ENCODE measurements at regions not wholly inside any gene's neighbourhood (a gene's known extent, or its start where the extent isn't known, plus 50 kb on each side); places are given as distances from the start of the nearest gene placed in this dataset.
"Not testable (repeated sequence)": the region's sequence is repeated elsewhere in the genome, so short reads cannot be mapped to it uniquely, and the experiment has no call there.

GRCh38 chr1:221478050-221478949 is 263.6 kb downstream of the DUSP10 start:
- peak; percentile 50 for DNase-seq

DNA sequence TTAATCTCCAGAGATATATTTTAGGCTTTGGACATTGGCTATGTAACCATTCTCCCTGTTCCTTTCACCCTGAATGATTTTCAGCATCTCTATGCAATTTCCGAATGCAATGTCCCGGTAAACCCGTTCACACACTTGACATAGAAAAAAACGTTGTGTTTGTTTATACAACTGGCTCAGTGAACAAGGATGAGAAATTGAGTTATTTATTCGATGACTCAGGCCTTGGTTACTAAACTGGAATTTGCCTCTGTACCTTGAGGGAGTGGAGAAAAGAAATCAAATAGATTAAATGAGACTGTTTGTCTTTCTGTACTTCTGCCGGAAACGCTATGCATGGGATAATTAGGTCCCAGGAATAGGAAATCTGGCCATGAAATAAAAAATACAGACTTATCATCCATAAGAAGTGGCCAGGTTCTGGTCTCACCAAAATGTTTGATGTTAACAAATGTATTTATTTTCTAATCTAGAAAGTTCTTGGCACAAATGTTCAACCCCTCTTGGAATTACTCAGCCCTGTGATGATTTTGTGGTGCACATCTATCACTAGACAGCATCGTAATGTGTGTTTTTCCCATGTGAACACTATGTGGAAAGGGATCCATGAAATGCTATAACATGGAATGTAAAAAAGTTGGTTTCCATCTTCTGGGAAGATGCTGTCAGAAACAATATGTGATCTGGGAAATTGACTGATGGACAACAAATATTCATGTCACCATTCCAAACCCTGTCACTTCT is 253.9 kb downstream of the DUSP10 start:
- no peak for DNase-seq

- DNase-seq: no peak
Measured at GRCh38 chr1:221488550-221488949, 253.3 kb downstream of the DUSP10 start.

- DNase-seq: no peak
Measured at GRCh38 chr1:221494670-221495069, 247.2 kb downstream of the DUSP10 start.

DNA sequence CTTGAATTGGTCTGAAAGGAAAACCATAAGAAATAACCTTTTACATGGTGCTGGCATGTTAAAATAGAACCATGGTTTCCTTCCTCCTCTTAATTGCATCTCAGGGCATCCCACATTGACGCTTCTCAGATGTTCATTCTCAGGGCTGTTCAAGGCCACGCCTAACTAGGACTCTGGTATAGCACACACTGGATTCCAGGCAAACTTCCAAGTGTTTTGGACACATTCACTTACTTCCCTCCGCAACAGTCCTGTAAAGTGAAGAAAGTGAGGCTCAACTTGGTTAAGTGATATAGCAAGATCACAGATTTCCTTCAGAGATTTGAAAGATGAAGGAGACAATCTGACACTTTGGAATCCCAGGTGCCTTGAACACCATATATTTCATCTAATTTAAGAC is 244.8 kb downstream of the DUSP10 start:
- DNase-seq: no peak

GRCh38 chr1:221503268-221503667 is 238.6 kb downstream of the DUSP10 start:
- DNase-seq: no peak

DNA sequence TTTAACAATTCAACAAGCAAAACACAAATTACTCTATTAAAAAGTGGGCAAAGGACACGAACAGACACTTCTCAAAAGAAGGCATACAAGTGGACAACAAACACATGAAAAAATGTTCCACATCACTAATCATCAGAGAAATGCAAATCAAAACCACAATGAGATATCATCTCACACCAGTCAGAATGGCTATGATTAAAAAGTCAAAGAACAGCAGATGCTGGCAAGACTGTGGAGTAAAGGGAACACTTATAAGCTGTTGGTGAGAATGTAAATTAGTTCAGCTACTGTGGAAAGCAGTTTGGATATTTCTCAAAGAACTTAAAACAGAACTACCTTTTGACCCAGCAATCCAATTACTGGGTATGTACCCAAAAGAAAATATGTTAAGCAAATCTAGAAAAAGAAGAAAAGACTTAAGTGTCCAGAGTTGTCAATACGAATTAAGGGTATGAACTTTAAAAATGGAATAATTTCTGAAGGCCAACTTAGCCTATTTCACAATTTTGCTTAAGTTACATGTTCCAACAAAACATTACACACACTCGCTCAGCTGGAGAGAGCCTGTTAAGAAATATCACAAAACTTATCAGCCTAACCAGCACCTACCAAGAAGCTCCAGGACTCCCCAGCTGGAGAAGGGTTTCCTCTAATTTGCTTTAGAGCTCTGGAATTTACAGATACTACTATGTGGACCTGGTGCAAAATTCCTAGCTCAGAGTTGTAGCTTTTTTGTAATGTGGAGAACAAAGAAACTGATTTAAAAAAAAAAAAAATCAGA is 232.1 kb downstream of the DUSP10 start:
- DNase-seq: no peak

GRCh38 chr1:221510793-221511503 is 230.9 kb downstream of the DUSP10 start:
- no peak for DNase-seq

GRCh38 chr1:221511797-221512196 is 230.1 kb downstream of the DUSP10 start:
- DNase-seq: no peak

GRCh38 chr1:221514806-221515205 is 227.1 kb downstream of the DUSP10 start:
- DNase-seq: no peak

DNA sequence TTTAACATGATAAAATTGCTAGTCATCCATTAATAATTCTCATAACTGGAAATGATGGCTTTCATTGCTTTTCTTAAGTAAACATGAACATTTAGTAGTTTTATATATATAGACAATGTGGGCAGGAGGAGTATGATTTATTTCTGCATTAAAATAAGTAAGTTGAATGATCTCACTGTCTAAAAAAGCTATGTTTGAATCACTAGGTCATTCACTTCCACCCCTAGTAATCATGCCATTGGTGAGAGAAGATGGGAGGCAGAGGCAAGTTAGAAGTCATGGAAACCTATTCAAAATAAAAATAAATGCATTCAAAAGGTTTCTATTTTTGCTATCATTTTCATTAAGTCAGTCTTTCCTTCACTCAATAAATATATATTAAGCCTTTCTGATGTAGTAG is 226.4 kb downstream of the DUSP10 start:
- DNase-seq: no peak

- no peak for DNase-seq
Measured at GRCh38 chr1:221517961-221518360, 223.9 kb downstream of the DUSP10 start.

DNA sequence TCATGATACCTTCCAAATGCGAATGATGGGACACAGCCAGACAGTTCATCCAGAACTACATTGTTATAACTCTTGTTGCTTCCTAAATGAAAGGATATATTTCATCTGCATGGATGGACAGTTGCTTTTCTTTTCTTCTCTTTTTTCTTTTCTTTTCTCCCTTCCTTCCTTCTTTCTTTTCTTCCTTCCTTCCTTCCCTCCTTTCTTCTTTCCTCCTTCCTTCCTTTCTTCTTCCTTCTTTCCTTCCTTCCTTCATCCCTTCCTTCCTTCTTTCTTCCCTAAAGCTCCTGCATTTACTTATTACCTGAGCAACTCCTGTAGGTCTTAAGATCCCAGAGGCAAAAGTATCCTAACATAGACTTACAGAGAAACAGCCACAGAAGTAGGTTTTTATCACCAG is 221.6 kb downstream of the DUSP10 start:
- no peak for DNase-seq

DNA sequence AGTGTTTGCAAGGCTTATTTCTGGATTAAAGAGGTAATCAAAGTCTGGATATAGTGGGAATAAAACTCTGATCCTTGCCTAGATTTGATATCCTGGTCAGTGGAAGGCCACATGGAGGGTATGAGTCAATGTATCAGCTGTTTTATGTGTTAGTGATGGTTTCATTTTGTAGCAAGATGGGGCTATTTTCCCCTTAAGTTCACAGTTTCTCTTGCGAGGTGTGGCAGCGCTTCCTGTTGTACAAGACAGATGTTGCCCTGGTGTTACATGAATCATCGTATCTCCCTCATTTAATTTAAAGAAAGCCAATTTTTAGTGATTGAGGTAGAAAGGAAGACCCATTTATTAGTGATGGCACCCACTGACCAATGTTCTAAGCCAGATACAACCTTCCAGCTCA is 220.2 kb downstream of the DUSP10 start:
- peak; percentile 13 for DNase-seq

DNA sequence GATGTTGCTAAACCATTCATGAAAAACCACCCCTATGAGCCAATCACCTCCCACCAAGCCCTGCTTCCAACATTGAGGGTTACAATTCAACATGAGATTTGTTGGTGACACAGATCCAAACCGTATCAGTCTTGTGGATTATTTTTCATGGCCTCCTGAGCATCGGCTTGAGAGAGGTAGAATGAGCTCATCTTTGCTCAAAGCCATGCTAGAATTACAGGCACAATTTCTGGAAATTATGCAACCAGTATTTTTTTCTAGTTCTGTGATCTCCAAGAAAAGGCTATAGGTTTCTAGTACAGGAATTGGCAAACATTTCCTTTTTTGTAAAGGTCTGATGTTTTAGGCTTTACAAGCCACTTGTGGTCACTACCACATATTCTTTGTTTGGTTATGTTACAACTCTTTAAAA is 219.4 kb downstream of the DUSP10 start:
- no peak for DNase-seq

DNA sequence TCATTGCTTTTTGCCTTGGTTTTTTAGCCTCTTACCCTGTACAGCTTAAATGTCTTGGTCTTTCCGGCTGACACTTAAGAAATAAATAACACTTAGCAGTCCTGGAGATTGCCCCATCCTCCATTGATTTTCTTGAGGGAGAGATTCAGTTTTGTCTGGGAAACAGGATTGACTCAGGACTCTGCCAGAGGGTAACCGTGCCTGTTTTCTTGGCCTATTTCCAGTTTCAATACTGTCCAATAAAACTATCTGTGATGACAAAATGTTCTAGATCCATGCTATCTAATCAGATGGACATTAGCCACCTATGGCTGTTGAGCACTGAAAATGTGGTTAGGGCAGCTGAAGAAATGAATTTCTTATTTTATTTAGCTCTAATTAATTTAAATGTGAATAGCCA is 216.1 kb downstream of the DUSP10 start:
- DNase-seq: no peak

DNA sequence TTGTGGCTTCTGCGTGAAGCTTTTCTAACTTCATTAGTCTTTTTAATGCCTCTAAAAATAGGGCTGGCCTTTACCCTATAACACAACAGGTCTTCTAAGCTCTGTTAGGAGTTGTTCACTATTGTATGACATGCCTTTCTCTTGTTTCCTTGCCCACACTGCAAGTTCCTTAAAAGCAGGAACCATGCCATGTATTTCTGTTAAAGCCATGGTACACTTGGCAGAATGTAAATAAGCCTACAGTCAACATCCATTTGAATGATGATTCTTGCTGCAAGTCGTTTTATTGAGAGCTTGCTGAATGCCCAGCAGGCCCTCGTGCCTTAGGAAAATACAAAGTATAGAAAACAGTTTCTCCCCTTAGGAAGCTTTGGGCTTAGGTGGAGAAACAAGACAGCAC is 214.6 kb downstream of the DUSP10 start:
- DNase-seq: no peak

DNA sequence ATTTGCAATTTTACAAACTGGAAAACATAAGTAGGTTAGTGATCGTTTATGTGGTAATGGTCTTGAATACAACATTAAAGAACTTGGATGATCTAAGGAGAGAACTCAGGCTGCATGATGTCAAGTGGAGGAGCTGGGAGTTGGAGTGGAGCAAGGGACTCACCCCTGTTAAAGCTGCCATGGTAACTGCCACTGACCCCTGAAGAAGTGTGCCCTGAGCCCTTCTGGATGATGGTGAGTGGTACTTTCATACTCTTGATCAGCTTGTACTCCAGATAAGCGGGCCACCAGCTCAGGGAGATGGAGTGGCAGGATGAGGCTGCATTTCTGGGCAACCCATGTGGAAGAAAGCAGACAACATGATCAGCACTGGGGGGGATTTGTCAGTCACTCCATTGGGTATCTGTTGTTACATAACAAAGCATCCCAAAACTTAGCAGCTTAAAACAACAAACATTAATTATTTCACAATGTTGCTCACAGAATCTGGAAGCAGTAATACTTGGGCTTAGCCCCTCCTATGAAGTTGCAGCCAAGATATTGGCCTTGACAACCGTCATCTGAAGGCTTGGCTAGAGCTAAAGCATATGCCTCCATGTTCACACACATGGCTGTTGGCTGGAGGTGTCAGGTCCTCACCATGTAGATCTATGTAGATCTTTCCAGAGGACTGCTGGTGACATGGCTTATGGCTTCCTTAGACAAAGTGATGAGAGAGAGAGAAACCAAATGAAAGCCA is 213.8 kb downstream of the DUSP10 start:
- DNase-seq: no peak

DNA sequence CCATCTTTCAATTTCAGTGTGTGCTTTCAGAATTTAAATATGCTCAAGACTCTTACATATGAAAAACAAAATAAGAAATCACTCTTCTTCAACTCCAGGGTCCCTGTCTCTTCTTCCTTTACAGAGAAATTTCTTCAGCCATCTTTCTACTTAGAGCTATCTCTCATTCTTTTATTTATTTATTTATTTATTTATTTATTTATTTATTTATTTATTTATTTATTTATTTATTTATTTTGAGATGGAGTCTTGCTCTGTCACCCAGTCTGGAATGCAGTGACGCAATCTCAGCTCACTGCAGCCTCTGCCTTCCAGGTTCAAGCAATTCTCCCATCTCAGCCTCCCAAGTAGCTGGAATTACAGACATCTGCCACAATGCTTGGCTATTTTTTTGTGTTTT is 211.7 kb downstream of the DUSP10 start:
- DNase-seq: not testable (repeated sequence)

- DNase-seq: no peak
Measured at GRCh38 chr1:221530791-221531190, 211.1 kb downstream of the DUSP10 start.

GRCh38 chr1:221532071-221532773 is 209.7 kb downstream of the DUSP10 start:
- no peak for DNase-seq

Measured in CD4-positive, alpha-beta T cell treated with Interleukin-21 for 1 hour (primary cell).